KMS-11 (cell line): ENCODE measurements at regions not wholly inside any gene's neighbourhood (a gene's known extent, or its start where the extent isn't known, plus 50 kb on each side); places are given as distances from the start of the nearest gene placed in this dataset.

Experiments used
- H2AFZ ChIP-seq: fragments of 200-600 bp; sonication (generic); 2 replicates; pipeline ENCODE4 v1.6.1; 2016; ENCODE audit warnings: antibody characterized with exemption, mixed run types, low read depth
- H3K27ac ChIP-seq: fragments of 200-600 bp; sonication (generic); 2 replicates; pipeline ENCODE4 v1.6.1; 2016; ENCODE audit warnings: mild to moderate bottlenecking, mixed run types
- H3K27me3 ChIP-seq: fragments of 200-600 bp; sonication (generic); 2 replicates; pipeline ENCODE4 v1.6.1; 2017; ENCODE audit warnings: mild to moderate bottlenecking, low read depth, mixed run types, moderate library complexity; ENCODE audit not compliant: insufficient read depth
- H3K36me3 ChIP-seq: fragments of 200-600 bp; sonication (generic); 2 replicates; pipeline ENCODE4 v1.6.1; 2017; ENCODE audit warnings: mild to moderate bottlenecking, mixed run types; ENCODE audit not compliant: insufficient read depth
- H3K4me1 ChIP-seq: fragments of 200-600 bp; sonication (generic); 2 replicates; pipeline ENCODE4 v1.6.1; 2016; ENCODE audit warnings: mild to moderate bottlenecking, low read depth, mixed run types; ENCODE audit not compliant: poor library complexity, severe bottlenecking
- H3K4me2 ChIP-seq: fragments of 200-600 bp; sonication (generic); 2 replicates; pipeline ENCODE4 v1.7.0; 2016; ENCODE audit warnings: mild to moderate bottlenecking, mixed run types
- H3K4me3 ChIP-seq: fragments of 200-600 bp; sonication (generic); IDR thresholded peaks from 2 replicates; pipeline ENCODE4 v1.6.1; 2017; ENCODE audit warnings: low read depth, low read length, mixed read lengths; ENCODE audit not compliant: insufficient read depth
- H3K79me2 ChIP-seq: fragments of 200-600 bp; sonication (generic); 2 replicates; pipeline ENCODE4 v1.6.1; 2016; ENCODE audit warnings: low read depth, mixed run types; ENCODE audit not compliant: insufficient read depth
- H3K9ac ChIP-seq: fragments of 200-600 bp; sonication (generic); 2 replicates; pipeline ENCODE4 v1.6.1; 2016; ENCODE audit warnings: mild to moderate bottlenecking, mixed run types
- H4K20me1 ChIP-seq: fragments of 200-600 bp; sonication (generic); 2 replicates; pipeline ENCODE4 v1.6.1; 2016; ENCODE audit warnings: mild to moderate bottlenecking, mixed run types; ENCODE audit not compliant: insufficient read depth
- CTCF ChIP-seq: fragments of 200-600 bp; sonication (generic); conservative IDR thresholded peaks from 2 replicates; pipeline ENCODE4 v1.6.1; 2017; ENCODE audit warnings: low read depth, mild to moderate bottlenecking, antibody characterized with exemption, low read length, moderate library complexity, mixed read lengths

- no peak overlapping the region for H3K4me2 ChIP-seq
- no peak overlapping the region for H3K27ac ChIP-seq
- H2AFZ ChIP-seq, result no peak overlapping the region
- H4K20me1 ChIP-seq, result no peaks in the 10 kb centered on the region
- no peaks in the 10 kb centered on the region for H3K79me2 ChIP-seq
- no peak overlapping the region for H3K9ac ChIP-seq
- no peaks in the 10 kb centered on the region for H3K36me3 ChIP-seq
- no peak for TF ChIP-seq CTCF
- no peak overlapping the region for H3K4me3 ChIP-seq
- H3K27me3 ChIP-seq, result no peaks in the 10 kb centered on the region
- no peaks in the 10 kb centered on the region for H3K4me1 ChIP-seq
Measured at GRCh38 chr13:31440132-31440531, 240.4 kb downstream of the B3GLCT start.

GRCh38 chr13:31441800-31442510, 242.2 kb downstream of the B3GLCT start:
- Histone ChIP-seq H3K36me3 (no peaks in the 10 kb centered on the region), H4K20me1 (no peaks in the 10 kb centered on the region), H3K4me1 (no peaks in the 10 kb centered on the region), H3K27me3 (no peaks in the 10 kb centered on the region), H3K4me2 (no peak overlapping the region), H3K4me3 (no peak overlapping the region), H3K27ac (no peak overlapping the region), H3K79me2 (no peaks in the 10 kb centered on the region), H2AFZ (no peak overlapping the region), H3K9ac (no peak overlapping the region)
- no peak for TF ChIP-seq CTCF

GRCh38 chr13:31442571-31442970, 242.8 kb downstream of the B3GLCT start:
- Histone ChIP-seq H4K20me1 (no peaks in the 10 kb centered on the region), H3K79me2 (no peaks in the 10 kb centered on the region), H3K36me3 (no peaks in the 10 kb centered on the region), H3K9ac (no peak overlapping the region), H3K27ac (no peak overlapping the region), H2AFZ (no peak overlapping the region), H3K27me3 (no peaks in the 10 kb centered on the region), H3K4me3 (no peak overlapping the region), H3K4me1 (no peaks in the 10 kb centered on the region), H3K4me2 (no peak overlapping the region)
- TF ChIP-seq CTCF, result no peak

GRCh38 chr13:31444266-31444856, 244.6 kb downstream of the B3GLCT start:
- Histone ChIP-seq H4K20me1 (no peaks in the 10 kb centered on the region), H3K4me1 (no peaks in the 10 kb centered on the region), H3K36me3 (no peaks in the 10 kb centered on the region), H3K4me3 (no peak overlapping the region), H2AFZ (no peak overlapping the region), H3K27ac (no peak overlapping the region), H3K4me2 (no peak overlapping the region), H3K27me3 (no peaks in the 10 kb centered on the region), H3K79me2 (no peaks in the 10 kb centered on the region), H3K9ac (no peak overlapping the region)
- TF ChIP-seq CTCF, result no peak
